Muscle of arm (tissue), 1 donor: ENCODE measurements at regions not wholly inside any gene's neighbourhood (a gene's known extent, or its start where the extent isn't known, plus 50 kb on each side); places are given as distances from the start of the nearest gene placed in this dataset.
A peak's percentile ranks its signal among the peaks of the same experiment; 100 is the strongest.

Experiments
- DNase-seq: peaks from one replicate; pipeline ENCODE4 v3.0.0-alpha.2; 2013

GRCh38 chr1:87783315-87783714, 454.6 kb downstream of the LMO4 start:
- DNase-seq, result no peak

- DNase-seq, result no peak
These were observed 456.7 kb downstream of the LMO4 start for GRCh38 chr1:87785386-87785785.

GRCh38 chr1:87786229-87786628, 457.5 kb downstream of the LMO4 start:
- DNase-seq, result no peak

DNA sequence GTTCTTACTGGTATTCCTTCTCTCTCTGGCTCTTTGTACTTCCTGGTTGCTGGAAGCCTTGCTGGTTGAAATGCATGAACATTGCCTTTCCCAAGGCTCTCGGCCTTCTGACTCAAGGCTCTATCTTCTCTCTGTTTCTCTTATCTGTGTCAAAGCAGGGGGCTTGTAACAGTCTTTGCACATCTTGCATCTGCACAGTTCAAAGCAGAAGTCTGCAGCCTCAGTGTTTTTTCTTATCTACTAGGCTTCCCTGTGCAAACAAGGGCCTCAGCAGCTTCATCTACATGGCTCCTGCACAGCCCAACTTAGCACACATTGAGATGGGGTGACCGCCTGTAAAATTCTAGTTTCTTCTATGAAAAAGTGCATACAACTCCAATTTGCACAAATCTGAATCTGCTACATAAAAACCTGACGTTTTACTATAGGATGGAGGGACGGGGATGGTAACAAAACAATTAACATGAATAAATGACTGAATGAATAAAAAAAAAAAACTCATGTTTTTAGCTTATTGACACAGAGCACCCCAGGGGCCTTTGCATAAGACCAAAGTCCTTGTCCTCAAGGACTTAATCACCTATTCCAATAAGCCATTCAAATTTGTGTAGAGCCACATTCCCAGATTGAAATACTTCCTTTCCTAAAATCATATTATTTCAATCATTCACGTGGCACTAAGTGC, 458.3 kb downstream of the LMO4 start:
- DNase-seq, result no peak

GRCh38 chr1:87787551-87787950, 458.9 kb downstream of the LMO4 start:
- no peak for DNase-seq

- DNase-seq, result no peak
These were observed 462.1 kb downstream of the LMO4 start for GRCh38 chr1:87790756-87791155.

DNA sequence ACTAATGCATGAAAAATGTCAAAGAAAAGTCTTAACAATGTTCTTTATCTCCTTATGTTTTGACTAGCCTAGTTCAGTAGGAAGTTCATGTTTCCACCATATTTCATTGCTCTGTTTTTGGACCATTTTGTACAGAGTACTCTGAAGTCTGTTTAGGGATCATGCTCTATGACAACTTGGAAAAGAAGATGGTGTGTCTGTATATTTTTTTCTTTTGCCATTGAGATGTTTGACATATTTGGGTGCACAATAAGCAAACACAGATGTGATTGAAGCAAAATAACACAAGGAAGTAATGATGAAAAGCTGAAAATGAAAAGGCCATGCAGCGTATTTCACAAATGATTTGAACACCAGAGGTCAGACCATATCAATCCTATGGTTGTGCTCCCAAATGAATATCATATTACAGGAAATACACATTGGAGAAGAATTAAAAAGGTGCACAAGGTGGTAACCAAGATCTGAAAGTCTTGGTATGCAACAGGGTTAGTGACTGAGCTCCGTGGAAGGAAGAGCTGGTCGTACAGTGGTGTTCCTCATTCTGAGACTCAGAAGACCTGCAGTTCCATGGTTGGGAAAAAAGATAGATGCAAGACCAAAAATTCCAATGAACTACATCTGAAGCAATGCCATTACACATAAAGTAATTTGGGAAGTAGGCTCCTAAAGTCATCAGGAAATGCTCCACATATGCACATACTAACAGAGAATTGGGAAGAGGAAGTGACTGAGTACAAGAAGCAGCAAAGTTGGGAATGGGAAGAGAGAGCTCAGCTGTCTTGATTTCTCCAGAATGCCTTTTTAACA, 463.5 kb downstream of the LMO4 start:
- no peak for DNase-seq

- no peak for DNase-seq
These were observed 466.3 kb downstream of the LMO4 start for GRCh38 chr1:87794788-87795614.

GRCh38 chr1:87795615-87796337, 467.1 kb downstream of the LMO4 start:
- DNase-seq, result no peak

- no peak for DNase-seq
These were observed 467.8 kb downstream of the LMO4 start for GRCh38 chr1:87796471-87796901.

- no peak for DNase-seq
These were observed 470.8 kb downstream of the LMO4 start for GRCh38 chr1:87799451-87799850.

DNA sequence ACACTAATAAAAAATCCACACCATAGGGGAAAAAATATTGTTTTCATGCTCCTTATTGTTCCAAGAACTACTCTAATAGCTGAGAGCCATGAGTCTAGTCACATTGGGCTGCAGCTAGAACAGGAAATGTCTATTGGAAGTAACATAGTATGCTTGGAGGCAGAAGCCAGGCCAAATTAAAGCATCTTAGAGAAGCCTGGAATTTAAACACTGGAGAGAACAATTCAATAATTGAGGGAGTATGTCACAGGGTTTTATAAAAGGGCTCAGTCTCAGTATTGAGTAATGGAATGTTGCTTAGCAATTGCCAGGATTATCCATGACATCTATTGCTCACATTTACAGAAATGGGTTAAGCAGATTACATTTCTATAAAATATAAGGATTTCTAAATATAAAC, 471.3 kb downstream of the LMO4 start:
- DNase-seq, result no peak

DNA sequence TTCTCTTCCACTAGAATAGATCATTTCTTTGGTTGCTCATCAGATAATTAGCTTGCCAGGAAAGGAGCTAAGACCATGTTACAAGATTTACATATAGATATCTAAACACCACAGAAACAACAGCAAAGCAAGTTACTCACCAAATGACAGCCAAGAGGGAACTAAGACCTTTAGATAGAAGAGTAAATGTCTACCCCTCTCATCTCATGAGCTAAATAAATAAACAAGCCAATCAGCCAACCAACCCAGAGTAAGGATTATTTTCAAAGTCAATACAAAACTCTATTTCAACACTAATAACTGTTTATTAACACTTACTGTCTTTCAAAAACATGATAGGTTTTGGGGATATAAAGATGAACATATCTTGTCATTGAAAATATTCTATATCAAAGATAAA, 474.7 kb downstream of the LMO4 start:
- DNase-seq, result no peak

DNA sequence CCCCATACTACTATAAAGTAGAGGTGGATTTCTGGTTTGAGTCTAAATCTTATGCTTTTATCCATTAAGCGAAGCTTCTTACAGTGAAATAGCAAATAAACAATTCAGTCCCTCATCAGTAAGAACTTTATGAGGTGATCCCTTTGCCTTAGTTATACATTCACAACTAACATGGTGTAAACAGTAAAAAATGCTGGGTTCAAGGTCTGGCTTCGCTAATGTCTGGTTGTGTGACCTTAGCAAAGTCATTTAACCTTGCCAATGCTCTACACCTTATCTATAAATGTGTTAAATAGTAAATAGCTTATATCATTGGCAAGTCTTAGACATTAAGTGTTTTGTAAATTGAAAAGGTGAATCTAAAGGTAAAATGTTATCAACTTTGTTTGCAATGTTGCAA, 475.4 kb downstream of the LMO4 start:
- DNase-seq, result no peak

- peak; percentile 38 for DNase-seq
These were observed 477.1 kb downstream of the LMO4 start for GRCh38 chr1:87805666-87806378.

DNA sequence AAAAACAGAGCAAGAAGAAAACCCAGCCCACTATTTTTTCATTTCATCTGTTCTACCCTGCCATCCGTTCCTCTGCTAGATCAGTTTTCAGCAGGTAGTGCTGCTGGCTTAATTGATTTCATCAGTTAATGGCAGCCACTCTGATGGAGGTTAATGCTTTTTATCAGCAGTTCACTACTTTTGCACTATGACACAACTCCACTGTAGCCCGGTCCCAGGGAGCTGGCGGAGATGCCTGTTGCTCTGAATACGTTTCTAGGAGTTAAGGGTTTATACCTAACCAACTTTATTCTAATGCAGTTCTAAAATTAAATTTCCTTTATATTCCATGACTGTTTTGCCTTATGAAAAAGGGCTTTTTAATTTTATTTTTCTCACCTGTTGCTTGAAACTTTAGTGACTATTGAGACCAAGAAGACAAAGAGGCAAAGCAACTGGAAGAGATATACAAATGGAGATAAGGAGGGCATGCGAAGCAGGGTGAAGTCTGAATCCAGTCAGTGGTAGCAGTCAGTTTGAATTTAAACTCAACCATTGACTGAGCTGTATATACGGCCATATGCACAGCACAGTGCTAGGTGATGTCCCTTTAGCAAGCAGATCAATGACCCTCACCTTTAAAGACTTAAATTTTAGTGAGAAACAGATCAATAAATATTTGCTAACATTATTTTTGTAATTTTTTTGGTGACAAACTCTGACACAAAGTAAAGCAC, 477.9 kb downstream of the LMO4 start:
- DNase-seq, result no peak

- no peak for DNase-seq
These were observed 481.5 kb downstream of the LMO4 start for GRCh38 chr1:87810166-87810565.

DNA sequence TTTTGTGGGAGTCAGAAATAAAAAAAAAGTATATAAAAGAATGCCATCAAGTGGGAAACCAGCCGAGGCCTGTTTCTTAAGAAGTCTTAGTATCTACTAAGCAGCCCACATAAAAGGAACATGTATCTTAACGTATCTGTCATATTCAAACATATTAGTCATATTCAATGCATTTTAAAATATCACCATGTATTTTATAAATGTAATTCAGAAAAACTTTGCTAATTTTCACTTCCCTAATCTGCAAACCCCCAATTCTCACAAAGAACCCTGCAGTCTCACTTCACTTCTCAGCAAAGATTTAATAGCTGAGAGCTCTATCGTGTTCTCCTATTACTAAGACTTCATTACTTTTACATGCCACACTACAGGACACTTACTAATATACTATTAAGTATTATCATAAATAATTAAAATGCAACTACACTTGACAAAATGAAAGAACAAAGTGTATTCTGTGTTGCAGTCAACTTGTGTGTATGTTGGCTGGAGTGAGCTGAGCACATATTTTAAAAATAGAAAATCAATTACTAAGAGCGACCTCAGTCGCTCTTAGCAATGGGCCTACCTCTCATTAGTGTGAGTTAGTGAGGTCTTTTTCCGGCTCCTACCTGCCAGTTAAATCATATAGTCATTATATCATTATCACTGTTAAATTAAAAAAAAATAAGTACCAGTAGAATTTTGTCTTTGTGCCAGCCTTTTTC, 484.3 kb downstream of the LMO4 start:
- no peak for DNase-seq

- DNase-seq, result no peak
These were observed 485.9 kb downstream of the LMO4 start for GRCh38 chr1:87814573-87814972.

DNA sequence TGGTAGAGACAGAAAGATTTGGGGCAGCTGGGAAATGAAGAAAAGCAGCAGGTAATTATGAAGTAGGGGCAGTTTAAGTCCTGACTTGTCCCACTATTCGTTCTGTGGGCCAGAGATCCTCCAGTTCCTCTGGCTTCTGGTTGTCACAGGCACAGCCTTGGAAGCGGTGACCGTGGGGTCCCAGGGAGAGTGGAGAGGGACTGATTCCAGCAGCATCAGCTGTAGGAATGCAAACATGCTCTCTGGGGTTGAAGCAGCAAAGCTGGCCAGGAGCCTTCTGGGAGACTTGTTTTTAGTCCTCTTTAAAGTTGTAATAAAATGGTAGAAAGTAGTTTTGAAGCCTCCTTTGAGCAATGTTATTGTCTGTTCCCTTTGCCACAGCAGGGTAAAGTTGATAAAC, 488.0 kb downstream of the LMO4 start:
- no peak for DNase-seq
